Liver (tissue), 3 donors: ENCODE measurements at regions not wholly inside any gene's neighbourhood (a gene's known extent, or its start where the extent isn't known, plus 50 kb on each side); places are given as distances from the start of the nearest gene placed in this dataset.

Experiments used
- CTCF ChIP-seq: fragments of 150-350 bp; IDR thresholded peaks from 2 replicates; pipeline ENCODE4 v1.5.1; 2017; ENCODE audit warnings: improper control_type of control experiment, low read depth, low read length; ENCODE audit not compliant: missing input control
- EGR1 ChIP-seq, 2 donors: IDR thresholded peaks; 2 replicates each; pipeline ENCODE4 v1.6.1; 2016 to 2018; ENCODE audit warnings: antibody characterized with exemption in 2 of 2, low read depth in 2 of 2
- MAX ChIP-seq: IDR thresholded peaks from 2 replicates; pipeline ENCODE4 v1.6.1; 2016; ENCODE audit warnings: antibody characterized with exemption
- RAD21 ChIP-seq, 2 donors: IDR thresholded peaks; 2 replicates each; pipeline ENCODE4 v1.6.1; 2016; ENCODE audit warnings: antibody characterized with exemption in 2 of 2, mild to moderate bottlenecking in 2 of 2
- REST ChIP-seq: IDR thresholded peaks from 2 replicates; pipeline ENCODE4 v1.6.1; 2016; ENCODE audit warnings: antibody characterized with exemption, mild to moderate bottlenecking
- RXRA ChIP-seq, 2 donors: IDR thresholded peaks; 2 replicates each; pipeline ENCODE4 v1.6.1; 2017 to 2018; ENCODE audit warnings: antibody characterized with exemption in 2 of 2, mild to moderate bottlenecking in 1 of 2
- SP1 ChIP-seq: IDR thresholded peaks from 2 replicates; pipeline ENCODE4 v1.6.1; 2018; ENCODE audit warnings: antibody characterized with exemption, mild to moderate bottlenecking
- TAF1 ChIP-seq: conservative IDR thresholded peaks from 2 replicates; pipeline ENCODE4 v1.6.1; 2016; ENCODE audit warnings: antibody characterized with exemption, mild to moderate bottlenecking
- ZBTB33 ChIP-seq: IDR thresholded peaks from 2 replicates; pipeline ENCODE4 v1.6.1; 2016; ENCODE audit warnings: antibody characterized with exemption
- donor health status: healthy.
- donor health status: healthy.

GRCh38 chr12:78448692-78449091 is 415.9 kb upstream of the SYT1 start:
- no peak for TF ChIP-seq MAX
- TF ChIP-seq CTCF = no peak
- no peak for TF ChIP-seq TAF1
- TF ChIP-seq EGR1 (IDR thresholded peaks at IDR 0.05; ENCODE audit: low read depth in 2 of 2) = no peak
- no peak for TF ChIP-seq RXRA (IDR thresholded peaks at IDR 0.05)
- no peak for TF ChIP-seq RAD21 (IDR thresholded peaks at IDR 0.05)
- no peak for TF ChIP-seq SP1
- TF ChIP-seq REST = no peak
- TF ChIP-seq ZBTB33 = no peak
